ENCODE measurements at regions not wholly inside any gene's neighbourhood (a gene's known extent, or its start where the extent isn't known, plus 50 kb on each side); places are given as distances from the start of the nearest gene placed in this dataset.

DNA sequence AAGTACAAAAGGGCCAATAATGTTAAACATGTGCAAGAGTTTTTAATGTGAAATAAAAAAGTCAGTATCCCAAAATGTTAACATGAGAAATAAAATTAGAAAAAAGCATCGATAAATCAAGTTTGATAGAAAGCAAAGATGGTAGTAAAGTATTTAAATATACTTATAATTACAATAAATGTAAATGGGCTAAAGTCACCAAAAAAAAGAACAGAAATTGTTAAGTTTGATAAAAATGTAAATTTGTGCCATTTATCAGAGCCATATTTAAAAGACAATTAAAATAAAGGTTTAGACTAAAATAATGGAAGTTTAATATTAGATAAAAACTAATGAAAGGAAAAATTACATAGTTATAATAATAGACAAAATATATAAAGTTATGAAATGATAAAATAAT lies 500.5 kb downstream of the TMEM232 start:
- TF ChIP-seq CTCF (IDR thresholded peaks at IDR 0.05) (no peak), POLR2A (IDR thresholded peaks at IDR 0.05) (no peak)
